CD4-positive, alpha-beta T cell treated with Interferon alpha-2 for 1 hour (primary cell): ENCODE measurements at regions not wholly inside any gene's neighbourhood (a gene's known extent, or its start where the extent isn't known, plus 50 kb on each side); places are given as distances from the start of the nearest gene placed in this dataset.
"Not testable (repeated sequence)": the region's sequence is repeated elsewhere in the genome, so short reads cannot be mapped to it uniquely, and the experiment has no call there.

ENCODE experiments used
- DNase-seq, 2 donors: peaks; one replicate each; pipeline ENCODE4 v3.0.0-alpha.2; 2020 to 2022

GRCh38 chrX:11836284-11836683, 78.2 kb downstream of the MSL3 start:
- no peak for DNase-seq

DNA sequence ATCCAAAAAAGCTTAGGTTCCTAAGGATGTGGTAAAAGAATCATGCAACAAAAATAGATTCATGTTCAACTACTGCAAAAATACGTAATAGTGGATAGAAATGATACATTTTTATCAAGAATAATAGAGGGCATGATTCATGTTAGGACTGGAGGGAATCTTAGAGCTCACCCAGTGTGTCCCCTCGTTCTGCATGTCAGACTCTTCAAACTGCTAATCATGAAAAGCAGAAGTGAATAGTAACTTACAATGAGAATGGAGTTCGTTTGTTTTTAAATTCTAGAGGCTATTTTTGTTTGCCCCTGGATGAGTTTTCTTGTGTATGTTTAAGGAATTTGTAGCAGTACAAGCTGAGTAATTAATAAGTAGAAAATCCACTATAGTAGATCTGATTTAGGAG, 79.4 kb downstream of the MSL3 start:
- DNase-seq, result no peak

DNA sequence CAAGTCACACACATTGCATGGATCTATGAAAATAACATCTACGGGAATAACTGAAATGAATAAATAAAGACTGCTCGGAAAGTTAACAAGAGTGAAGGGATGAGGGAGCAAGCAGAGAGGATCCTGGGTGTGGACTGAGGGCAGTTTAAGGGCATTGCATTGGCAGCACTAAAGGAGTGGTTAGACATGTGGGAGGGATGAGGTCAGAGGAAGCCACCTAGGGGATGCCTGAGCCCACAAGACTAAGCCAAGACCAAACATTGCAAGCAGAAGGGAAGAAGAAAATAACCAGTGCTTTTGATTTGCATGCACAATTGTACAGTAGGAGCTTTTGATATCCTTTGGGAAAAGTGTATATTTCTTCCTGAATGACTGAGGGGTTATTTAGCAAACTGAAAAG, 106.1 kb downstream of the MSL3 start:
- no peak for DNase-seq

DNA sequence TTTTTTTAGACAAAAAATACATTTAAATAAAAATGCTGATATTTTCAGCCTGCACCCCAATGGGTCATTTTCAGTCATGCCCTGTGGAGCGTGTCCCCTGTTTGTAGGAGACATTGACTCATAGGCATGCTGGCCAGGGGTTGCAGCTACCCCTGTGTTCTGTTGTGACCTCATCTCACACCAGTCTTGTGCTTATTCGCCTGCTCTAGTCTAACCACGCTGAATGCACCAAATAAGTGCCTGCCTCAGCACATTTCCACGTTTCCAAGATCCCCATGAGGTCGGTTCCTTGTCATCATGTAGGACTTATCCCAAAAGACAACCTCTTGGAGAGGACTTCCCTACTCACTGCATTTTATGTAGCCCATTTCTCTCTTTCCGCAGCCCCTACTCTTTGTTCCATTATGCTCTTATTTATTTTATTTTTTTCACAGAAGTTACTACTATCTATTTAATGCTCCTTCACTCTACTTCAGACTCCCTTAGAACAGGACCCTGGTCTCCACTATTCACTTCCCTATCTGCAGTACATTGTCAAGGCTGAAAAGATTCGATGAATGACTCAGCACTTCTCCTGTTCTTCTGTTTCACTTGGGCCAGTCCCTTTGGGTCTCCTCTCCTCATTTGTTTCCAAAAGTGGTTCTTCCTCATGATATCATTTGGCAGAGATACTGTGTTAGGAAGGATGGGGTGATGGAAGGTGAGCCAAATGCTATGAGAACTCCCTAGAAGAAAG, 109.7 kb downstream of the MSL3 start:
- no peak for DNase-seq

DNA sequence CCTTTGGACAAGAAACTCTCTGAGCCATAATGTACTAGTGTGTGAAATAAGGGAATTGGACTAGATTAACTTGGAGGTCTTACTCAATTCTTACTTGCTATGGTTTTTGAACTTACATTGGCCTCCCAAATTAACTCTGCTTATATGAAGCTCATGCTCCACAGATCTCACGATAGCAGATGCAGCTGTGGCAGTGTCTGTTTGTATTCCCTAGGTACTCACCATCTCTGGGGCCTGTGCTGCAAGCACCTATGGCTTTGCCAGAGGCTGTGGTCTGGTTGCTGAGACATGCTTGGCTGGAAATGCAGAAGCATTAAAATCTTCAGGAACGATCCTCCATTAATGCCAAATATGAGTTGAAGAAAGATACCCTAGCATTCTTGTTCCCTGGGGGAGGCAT, 112.8 kb downstream of the MSL3 start:
- DNase-seq, result no peak

DNA sequence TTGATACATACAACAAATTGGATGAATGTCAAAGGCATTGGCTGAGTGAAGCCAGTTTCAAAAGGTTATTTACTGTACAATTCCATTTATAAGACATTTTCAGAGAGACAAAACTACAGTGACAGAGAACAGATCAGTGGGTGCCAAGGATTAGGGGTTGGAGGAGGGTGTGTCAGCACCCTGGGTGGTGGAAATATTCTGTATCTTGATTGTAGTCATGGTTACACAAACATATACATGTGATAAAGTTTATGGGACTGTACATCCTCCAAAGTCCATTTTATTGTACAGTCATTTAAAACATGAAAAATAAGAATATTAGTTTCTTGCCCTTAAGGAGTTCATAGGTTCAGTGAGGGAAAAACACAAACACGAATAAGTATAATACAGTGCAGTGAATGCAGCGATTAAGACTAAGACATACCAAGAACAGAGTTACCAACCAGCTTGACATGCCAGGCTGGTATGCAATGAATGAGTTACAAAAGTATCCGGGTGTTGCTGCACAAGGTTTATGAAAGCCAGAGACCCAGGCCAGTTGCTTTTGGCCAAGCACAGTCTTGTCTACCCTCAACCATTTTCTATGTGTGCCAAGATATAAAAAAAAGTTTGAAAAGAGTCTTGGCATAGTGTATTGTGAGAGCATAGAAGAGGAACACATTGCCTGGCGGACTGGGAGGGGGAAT, 123.6 kb downstream of the MSL3 start:
- no peak for DNase-seq

GRCh38 chrX:11886745-11887144, 128.7 kb downstream of the MSL3 start:
- DNase-seq, result no peak

GRCh38 chrX:11887175-11887574, 129.1 kb downstream of the MSL3 start:
- DNase-seq, result no peak

DNA sequence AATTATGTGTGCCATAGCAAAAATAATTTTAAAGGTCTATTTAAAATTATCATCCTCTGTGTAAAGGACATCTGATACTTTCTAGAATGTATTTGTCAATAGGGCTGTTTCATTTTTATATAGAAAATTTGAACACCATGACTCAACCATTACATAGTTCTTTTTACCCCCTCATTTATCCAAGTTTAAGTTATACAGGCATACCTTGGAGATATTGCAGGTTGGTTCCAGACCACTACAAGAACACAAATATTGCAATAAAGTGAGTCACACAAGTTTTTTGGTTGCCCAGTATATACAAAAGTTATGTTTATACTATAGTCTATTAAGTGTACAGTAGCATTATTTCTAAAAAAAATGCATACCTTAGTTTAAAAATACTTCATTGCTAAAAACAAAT, 130.4 kb downstream of the MSL3 start:
- DNase-seq, result no peak

DNA sequence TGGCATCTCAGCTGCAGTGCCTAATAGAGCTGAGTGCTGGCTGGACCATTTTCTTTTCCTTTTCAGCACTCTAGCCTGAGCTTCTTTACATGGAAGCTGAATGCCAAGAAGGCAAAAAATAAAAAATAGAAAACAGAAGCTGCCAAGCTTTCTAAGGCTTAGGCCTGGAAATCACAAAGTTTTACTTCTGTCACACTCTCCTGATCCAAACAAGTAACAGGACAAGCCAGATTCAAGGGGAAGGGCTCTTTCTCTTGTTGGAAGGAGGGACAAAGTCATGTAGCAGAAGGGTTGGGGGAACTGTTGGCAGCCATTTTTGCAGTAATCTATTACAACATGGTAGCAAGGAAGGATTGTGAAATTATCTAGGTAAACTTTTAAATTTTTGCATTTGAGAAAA, 131.8 kb downstream of the MSL3 start:
- no peak for DNase-seq

DNA sequence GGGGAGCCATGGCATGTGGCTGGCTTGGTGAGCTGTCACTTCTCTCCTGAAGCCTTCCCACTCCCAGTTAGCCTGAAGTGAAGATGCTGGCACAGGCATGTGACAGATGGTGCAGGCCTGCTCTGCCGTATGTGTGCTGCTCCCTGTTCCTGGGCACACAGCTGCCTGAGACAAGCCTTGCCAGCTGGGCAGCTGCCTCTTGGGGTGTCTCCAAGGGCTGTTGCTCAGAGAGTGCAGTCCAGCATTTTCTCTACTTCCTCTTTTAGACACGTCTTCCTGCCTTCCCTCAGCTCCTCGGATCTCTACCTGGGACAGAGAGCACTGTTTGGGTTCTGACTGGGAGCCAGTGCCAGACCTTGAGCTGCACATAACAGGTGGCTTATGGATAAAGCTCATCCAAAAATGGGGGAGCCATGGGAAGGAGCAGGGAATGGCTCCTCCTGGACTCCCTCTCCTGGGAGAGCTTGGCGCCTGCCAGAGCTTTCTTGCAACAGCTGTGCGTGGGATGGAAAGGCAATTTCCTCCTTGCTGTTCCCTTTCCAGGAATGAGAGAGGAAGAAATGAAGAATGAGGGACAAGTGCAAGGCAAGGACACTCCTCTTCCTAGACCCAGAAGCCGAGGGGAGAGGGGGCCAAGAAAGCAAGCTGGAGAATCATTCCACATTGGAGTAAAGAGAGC, 132.9 kb downstream of the MSL3 start:
- no peak for DNase-seq

- DNase-seq, result no peak
Measured at GRCh38 chrX:11893933-11894710, 136.1 kb downstream of the MSL3 start.

DNA sequence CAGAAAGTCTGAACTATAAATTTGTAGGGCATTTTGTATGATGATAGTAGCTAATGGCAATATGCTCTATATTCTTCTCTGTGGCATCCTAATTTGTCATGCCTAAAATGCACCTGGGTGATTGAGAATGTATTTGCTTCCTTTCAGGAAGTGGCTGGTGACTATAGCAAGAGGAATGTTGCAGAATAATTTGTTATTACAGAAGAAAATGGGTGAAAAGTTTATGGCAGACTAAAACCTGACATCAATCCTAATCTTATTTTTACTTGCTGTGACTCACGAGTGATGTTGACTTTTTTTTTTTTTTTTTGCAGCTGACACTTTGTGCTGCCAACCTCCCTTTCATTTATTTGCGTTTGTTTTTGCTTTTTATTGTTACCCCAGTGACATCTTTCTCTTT, 141.1 kb downstream of the MSL3 start:
- no peak for DNase-seq

DNA sequence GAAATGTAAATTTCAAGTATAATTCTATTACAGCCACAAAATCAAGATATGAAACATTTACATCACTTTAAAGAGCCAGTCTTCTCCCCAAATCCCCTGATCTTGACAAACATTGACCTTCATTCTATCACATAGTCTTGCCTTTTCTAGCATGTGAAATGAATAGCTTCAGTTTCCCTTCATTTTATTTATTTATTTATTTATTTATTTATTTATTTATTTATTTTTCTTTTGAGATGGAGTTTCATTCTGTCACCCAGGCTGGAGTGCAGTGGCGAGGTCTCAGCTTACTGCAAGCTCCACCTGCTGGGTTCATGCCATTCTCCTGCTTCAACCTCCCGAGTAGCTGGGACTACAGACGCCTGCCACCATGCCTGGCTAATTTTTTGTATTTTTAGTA, 147.9 kb downstream of the MSL3 start:
- DNase-seq, result not testable (repeated sequence)

DNA sequence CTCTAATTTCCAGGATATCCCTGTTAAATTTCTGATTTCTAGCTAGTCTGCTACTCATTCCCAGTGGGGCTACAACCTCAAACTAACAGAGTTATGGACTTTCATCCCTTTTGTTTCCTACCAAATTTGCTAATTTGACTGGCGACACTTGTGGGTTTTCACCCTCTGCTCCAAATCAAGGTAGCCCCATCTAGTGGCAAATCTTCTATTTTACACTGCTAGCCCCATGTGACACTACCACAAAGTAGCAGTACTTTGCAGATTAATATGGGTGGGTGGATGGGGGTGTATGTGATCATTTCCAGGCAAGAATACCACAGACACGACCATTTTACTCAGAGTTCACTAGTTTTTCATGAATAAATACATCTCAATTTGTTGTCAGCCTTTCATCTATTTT, 150.3 kb downstream of the MSL3 start:
- DNase-seq, result peak; percentile 9 to 28

- no peak for DNase-seq
Measured at GRCh38 chrX:11913001-11913400, 155.0 kb downstream of the MSL3 start.

DNA sequence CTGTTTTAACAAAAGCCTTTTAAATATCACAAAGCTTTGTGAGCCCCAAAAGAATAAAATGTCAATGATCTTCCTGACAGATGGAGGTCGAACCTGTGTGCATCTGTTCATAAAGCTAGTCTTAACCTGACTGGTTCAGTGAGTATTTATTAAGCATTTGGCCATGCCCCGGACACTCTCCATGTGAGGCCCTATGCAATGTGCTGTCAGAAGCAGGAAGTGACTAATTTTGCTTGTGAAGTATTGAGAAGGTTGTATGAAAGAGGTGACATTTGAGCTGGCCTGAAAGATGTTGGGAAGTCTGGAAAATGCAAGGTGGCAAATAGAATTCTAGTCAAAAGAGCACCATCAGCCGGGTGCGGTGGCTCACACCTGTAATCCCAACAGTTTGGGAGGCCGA, 171.4 kb downstream of the MSL3 start:
- DNase-seq, result no peak

DNA sequence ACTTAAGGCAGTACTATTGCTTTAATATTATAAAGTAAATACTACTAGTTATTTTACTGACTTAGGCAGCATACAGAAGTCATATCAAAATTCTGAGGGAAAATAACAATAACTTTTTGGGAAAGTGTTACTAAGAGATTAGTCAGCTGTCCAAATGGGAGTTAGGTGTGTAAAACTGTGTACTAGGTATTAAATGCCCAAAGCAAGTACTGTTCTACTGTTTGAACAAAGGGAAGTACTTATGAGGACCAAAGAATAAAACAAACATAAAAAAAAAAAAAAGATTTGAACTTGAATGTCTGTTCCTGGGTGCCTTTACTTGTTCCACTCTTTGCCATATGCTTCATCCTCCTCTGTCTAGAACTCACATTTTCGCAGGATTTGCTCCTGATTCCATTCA, 174.4 kb downstream of the MSL3 start:
- DNase-seq, result no peak

DNA sequence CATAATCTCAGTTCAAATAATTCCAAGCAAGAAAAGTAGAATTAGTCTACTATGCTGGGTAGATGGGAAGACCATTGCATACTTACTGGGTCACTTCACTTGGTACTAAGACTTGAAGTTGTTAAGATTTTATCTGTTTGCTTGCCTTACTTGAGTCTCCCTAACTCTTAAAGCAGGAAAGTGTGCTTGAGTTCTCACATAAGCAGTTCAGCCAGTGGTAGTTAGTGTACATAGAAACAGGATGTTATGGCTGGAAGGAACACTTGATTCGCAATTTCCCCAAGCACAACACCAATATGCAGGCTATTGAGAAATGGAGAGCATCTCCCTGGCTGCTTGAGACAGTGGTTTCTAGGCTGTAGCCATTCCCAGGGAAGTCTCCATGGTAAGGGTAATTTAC, 176.1 kb downstream of the MSL3 start:
- DNase-seq, result no peak

DNA sequence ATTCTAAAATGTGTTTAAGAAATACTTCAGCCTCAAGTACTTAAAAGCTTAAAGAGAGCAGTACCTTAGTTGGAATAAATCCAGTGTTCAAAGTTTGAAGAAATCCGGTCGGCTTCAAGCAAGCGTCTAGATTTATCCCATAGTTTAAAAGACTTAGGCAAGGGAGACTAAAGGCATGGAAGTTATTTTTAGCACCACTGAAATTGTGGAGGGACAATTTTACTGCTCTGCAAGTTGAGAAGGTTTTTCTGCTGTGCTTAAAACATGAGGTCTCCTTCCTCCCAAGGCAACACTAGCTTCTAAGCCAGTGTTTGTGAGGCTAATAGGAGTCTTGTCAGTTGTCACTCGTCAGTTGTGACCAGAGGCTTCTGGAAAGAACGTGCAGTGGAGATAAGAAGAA, 183.5 kb downstream of the MSL3 start:
- DNase-seq, result no peak

- no peak for DNase-seq
Measured at GRCh38 chrX:11944501-11944900, 186.5 kb downstream of the MSL3 start.

- DNase-seq, result no peak
Measured at GRCh38 chrX:11949291-11949690, 189.0 kb upstream of the FRMPD4 start.

DNA sequence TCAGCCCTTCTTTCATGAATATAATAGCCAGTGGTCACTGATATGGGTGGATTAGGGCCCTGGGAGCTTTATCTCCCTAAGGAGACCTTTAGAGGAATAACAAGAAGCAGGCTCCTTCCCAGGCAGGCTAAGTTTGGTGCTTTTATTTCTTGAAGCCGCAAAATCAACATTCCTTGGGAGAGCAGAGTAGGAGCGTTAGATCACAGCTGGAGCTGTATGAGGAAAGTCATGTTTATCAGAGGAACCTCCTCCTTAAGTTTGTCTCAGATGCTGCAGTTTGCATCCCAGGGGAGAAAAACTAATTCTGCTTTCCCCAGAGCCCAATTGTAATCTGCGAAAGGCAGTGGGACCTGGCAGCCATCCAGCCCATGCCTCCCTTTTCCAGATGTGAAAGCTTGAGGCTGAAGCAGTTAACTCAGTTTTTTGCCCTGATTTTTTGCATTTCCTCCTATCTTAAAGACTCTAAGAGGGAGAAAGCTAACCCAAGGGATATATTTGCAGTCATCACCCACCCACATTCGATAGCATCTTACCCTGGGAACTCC, 186.0 kb upstream of the FRMPD4 start:
- no peak for DNase-seq
